ENCODE measurements at regions not wholly inside any gene's neighbourhood (a gene's known extent, or its start where the extent isn't known, plus 50 kb on each side); places are given as distances from the start of the nearest gene placed in this dataset.

GRCh38 chr9:17990602-17991001 lies 411.7 kb downstream of the SH3GL2 start:
- Mint-ChIP-seq H3K27me3 (ENCODE audit: low read depth) (no peaks in the 10 kb centered on the region), H3K36me3 (ENCODE audit: insufficient read depth in 1 of 3, low read depth in 3 of 3) (no peaks in the 10 kb centered on the region), H3K27ac (no peak overlapping the region), H3K4me1 (peaks cover 14 to 16% of the 10 kb centered on the region in 2 experiments), H3K9me3 (no peaks in the 10 kb centered on the region), H3K4me3 (no peak overlapping the region)
- Histone ChIP-seq H2BK15ac (ENCODE audit: low read depth, low read length) (no peak overlapping the region), H3K27me3 (ENCODE audit: insufficient read depth, low read length) (no peaks in the 10 kb centered on the region), H3K9me3 (ENCODE audit: control insufficient read depth, low read depth, low read length) (no peaks in the 10 kb centered on the region), H3T11ph (ENCODE audit: low read length) (no peak overlapping the region), H3K4me2 (ENCODE audit: insufficient read depth, insufficient read length, low read length) (no peak overlapping the region), H3K23ac (ENCODE audit: insufficient read length, low read depth, low read length) (no peak overlapping the region), H3K4ac (ENCODE audit: low read depth, low read length) (no peak overlapping the region), H3K27ac (ENCODE audit: insufficient read length, low read depth, low read length) (no peak overlapping the region), H2AFZ (ENCODE audit: low read length) (no peak overlapping the region), H2BK12ac (ENCODE audit: insufficient read length, low read depth, low read length) (no peak overlapping the region), H3K79me2 (ENCODE audit: insufficient read depth, low read length) (no peaks in the 10 kb centered on the region), H4K5ac (ENCODE audit: insufficient read length, low read depth, low read length) (no peak overlapping the region), H4K20me1 (ENCODE audit: control insufficient read depth, insufficient read depth, insufficient read length) (no peaks in the 10 kb centered on the region), H2BK5ac (ENCODE audit: insufficient read length, low read length) (no peak overlapping the region), H3K79me1 (ENCODE audit: insufficient read depth, low read depth, low read length, poor library complexity, severe bottlenecking) (no peaks in the 10 kb centered on the region), H4K91ac (ENCODE audit: insufficient read length, low read depth, low read length) (no peak overlapping the region), H3K14ac (ENCODE audit: insufficient read depth, low read length) (no peak overlapping the region), H2BK20ac (ENCODE audit: low read depth, low read length, poor library complexity, severe bottlenecking) (no peak overlapping the region), H3K23me2 (ENCODE audit: insufficient read length, low read depth, low read length, poor library complexity, severe bottlenecking) (no peaks in the 10 kb centered on the region), H3K18ac (ENCODE audit: insufficient read length, low read depth, low read length) (no peak overlapping the region), H3K4me1 (ENCODE audit: insufficient read depth, low read length) (no peaks in the 10 kb centered on the region), H2AK5ac (ENCODE audit: insufficient read length, low read length) (no peak overlapping the region), H3K9ac (ENCODE audit: extremely low read depth, insufficient read length, low read length) (no peak overlapping the region), H4K8ac (replicated peaks; ENCODE audit: insufficient read length, low read depth, low read length) (no peak overlapping the region), H2BK120ac (ENCODE audit: low read depth, low read length, poor library complexity, severe bottlenecking) (no peak overlapping the region), H3K56ac (ENCODE audit: insufficient read length, low read depth, low read length) (no peak overlapping the region)
- no CpG with 5 or more reads among the region's 3 CpGs for WGBS (ENCODE audit: extremely low coverage, insufficient read length, low lambda C conversion rate)
- no peak for DNase-seq
- TF ChIP-seq, protein P1, sequence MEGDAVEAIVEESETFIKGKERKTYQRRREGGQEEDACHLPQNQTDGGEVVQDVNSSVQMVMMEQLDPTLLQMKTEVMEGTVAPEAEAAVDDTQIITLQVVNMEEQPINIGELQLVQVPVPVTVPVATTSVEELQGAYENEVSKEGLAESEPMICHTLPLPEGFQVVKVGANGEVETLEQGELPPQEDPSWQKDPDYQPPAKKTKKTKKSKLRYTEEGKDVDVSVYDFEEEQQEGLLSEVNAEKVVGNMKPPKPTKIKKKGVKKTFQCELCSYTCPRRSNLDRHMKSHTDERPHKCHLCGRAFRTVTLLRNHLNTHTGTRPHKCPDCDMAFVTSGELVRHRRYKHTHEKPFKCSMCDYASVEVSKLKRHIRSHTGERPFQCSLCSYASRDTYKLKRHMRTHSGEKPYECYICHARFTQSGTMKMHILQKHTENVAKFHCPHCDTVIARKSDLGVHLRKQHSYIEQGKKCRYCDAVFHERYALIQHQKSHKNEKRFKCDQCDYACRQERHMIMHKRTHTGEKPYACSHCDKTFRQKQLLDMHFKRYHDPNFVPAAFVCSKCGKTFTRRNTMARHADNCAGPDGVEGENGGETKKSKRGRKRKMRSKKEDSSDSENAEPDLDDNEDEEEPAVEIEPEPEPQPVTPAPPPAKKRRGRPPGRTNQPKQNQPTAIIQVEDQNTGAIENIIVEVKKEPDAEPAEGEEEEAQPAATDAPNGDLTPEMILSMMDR (conservative IDR thresholded peaks at IDR 0.05) = no peak
